Astrocyte of the cerebellum (primary cell): ENCODE measurements at regions not wholly inside any gene's neighbourhood (a gene's known extent, or its start where the extent isn't known, plus 50 kb on each side); places are given as distances from the start of the nearest gene placed in this dataset.
"Not testable (repeated sequence)": the region's sequence is repeated elsewhere in the genome, so short reads cannot be mapped to it uniquely, and the experiment has no call there.

Experiments used
- DNase-seq: peaks from one replicate; pipeline ENCODE4 v3.0.0-alpha.2; 2011; ENCODE audit warnings: low read depth
- H3K4me3 ChIP-seq: 2 replicates; pipeline ENCODE4 v1.5.1; 2011; ENCODE audit warnings: mild to moderate bottlenecking, low read depth, low read length, moderate library complexity
- CTCF ChIP-seq: IDR thresholded peaks from 2 replicates; pipeline ENCODE4 v1.5.1; 2012; ENCODE audit warnings: low read length, low read depth, moderate library complexity, mild to moderate bottlenecking; ENCODE audit errors: missing control alignments
- in situ Hi-C: cut with HindIII; loops from 2 replicates; pipeline ENCODE4 v1.10.0; 2017; ENCODE audit warnings: low sequenced_read_pairs

- in situ Hi-C loops = no loop called here
- no peak for DNase-seq
- H3K4me3 ChIP-seq = no peak overlapping the region
- no peak for TF ChIP-seq CTCF
Measured at GRCh38 chr5:172509405-172509781, 55.1 kb upstream of the SH3PXD2B start.

GRCh38 chr5:172508471-172509404, 54.4 kb upstream of the SH3PXD2B start:
- in situ Hi-C loops = no loop called here
- no peak for TF ChIP-seq CTCF
- no peak for DNase-seq
- H3K4me3 ChIP-seq = no peak overlapping the region

- H3K4me3 ChIP-seq, in situ Hi-C loops, DNase-seq: not testable (repeated sequence)
Measured at GRCh38 chr5:172507485-172507884, 53.2 kb upstream of the SH3PXD2B start.

GRCh38 chr5:172506921-172507320, 52.6 kb upstream of the SH3PXD2B start:
- no peak for TF ChIP-seq CTCF
- in situ Hi-C loops = no loop called here
- no peak overlapping the region for H3K4me3 ChIP-seq
- no peak for DNase-seq

- no peak for TF ChIP-seq CTCF
- DNase-seq = no peak
- no peak overlapping the region for H3K4me3 ChIP-seq
- in situ Hi-C loops = no loop called here
Measured at GRCh38 chr5:172506251-172506650, 51.9 kb upstream of the SH3PXD2B start.

GRCh38 chr5:172505845-172506244, 51.5 kb upstream of the SH3PXD2B start:
- TF ChIP-seq CTCF = no peak
- in situ Hi-C loops = no loop called here
- no peak overlapping the region for H3K4me3 ChIP-seq
- DNase-seq = no peak

- in situ Hi-C loops = no loop called here
- TF ChIP-seq CTCF = no peak
- H3K4me3 ChIP-seq = no peak overlapping the region
- no peak for DNase-seq
Measured at GRCh38 chr5:172505403-172505759, 51.1 kb upstream of the SH3PXD2B start.
